HG03095 (cell line): ENCODE measurements at regions not wholly inside any gene's neighbourhood (a gene's known extent, or its start where the extent isn't known, plus 50 kb on each side); places are given as distances from the start of the nearest gene placed in this dataset.

Experiments
- ATAC-seq: cut with Tn5 transposase; IDR thresholded peaks from one replicate; pipeline ENCODE4 v1.9.1; 2021; ENCODE audit warnings: moderate library complexity; ENCODE audit not compliant: unreplicated experiment

DNA sequence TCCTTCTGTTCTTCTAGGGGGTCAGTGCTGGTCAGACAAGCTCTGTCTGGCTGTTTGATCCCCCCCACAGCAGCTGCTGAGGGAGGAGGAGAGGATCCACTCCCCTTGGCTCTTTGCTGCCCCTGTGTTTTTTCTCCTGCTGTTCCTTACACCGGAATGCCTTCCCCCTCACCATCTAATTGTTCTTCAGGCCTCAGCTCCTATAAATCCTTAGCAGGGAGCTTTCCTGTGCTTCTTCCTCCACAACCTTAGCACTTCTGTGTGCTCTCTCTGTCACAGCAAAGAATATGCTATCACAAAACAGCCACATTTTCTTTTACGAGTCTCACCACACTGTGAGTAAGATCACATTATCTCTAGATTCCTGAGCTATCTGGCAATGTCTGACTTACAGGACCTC, 196.6 kb downstream of the OTOR start:
- no peak for ATAC-seq

DNA sequence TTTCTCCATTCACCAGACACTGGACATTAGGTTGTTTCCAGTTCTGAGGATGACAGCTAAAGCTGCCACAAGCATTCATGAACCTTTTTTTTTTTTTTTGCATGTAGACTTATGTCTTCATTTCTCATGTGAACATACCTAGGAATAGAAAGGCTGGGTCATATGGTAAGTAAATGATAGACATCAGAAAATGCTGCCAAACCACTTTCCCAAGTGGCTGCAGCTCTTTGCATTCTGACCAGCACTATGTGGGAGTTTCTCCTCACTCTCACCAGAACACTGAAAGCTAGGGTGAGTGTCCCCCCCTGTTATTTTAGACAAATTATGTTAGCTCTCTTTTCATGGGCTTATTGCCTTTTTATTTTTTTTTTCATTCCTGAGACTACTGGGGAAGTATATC, 197.5 kb downstream of the OTOR start:
- ATAC-seq: no peak

DNA sequence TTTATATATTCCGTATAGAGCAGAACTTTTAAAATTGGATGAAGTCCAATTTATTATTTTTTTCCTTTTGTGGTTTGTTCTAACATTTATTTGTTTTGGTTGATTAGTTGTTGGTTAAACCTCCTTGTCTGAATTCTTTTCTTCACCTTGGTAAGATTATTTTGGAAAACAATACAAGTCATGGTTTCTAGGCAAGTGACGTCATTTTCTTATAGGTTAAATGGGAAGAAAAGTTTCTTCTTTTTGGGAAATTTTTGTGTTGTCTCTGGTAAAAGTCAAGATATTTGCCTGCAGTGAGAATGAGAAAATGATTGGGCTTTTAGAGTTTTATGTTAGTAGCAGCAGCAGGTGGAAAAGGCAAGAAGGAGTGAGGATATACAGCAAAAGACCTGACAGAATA, 197.9 kb downstream of the OTOR start:
- no peak for ATAC-seq

DNA sequence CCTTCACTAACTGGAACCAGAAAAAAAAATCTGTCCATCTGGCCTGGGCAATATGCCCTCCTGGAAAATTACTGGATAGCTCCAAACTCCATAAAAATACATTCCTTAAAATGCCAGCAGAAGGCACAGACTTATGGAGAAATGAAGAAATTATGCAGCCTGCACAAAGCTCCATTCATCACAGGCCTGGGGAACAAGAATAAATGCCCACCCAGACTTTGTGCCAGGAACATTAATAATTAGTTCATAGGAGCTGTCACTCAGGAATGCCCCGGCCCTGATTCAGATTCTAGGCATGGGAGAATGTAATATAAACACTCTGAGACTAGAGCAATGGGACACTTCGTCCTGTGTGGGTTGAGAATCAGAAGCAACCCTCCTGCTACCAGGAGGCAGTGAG, 199.3 kb downstream of the OTOR start:
- no peak for ATAC-seq

DNA sequence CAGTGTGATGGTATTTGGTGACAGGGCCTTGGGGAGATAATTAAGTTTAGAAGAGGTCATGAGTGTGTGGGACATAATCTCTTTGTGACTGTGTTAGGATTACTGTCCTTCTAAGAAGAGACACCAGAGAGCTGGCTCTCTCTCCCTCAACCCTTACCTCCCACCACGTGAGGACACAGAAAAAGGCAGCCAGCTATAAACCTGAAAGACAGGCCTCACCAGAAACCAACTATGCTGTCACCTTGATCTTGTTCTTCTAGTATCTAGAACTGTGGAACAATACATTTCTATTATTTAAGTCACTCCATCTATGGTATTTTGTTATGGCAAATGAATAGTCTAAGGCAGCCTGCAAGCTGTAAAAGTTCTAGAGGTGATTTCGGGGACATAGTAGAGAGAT, 203.7 kb downstream of the OTOR start:
- ATAC-seq: no peak

DNA sequence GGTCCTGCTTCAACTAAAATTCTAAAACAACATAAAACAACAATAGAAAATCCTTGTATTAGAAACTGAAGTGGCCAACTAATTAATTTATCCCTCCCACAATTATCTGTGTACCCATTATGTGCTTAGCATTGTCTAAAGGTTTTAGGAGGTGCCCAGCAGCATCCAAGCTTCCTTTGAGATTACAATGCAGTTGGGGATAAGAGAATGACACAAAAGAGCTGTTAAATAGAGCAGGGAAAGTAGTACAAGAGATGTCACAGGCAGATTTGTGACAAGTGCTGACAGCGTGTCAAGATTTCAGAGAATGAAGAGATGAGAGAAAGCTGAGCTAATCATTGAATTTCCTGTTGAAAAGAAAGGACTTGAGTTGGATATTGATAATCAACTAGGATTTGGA, 204.8 kb downstream of the OTOR start:
- ATAC-seq: no peak

DNA sequence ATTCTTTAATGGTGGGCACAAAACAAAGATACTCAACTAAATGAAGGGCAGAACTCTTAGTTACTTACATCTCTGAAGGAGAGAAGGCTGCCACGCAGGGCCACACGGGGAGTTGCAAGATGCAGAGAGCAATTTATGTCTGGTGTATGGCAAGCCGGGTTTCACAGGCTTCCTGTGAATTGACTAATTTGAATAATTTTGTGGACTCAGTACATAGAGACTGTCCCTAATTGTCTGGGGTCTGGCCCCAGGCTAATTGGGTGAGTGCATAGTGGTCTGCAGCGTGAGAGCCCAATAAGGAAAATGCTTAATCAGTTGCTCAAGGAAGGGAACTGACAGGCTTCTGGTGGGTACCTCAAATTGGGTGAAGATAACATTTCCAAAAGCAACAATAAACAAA, 205.7 kb downstream of the OTOR start:
- ATAC-seq: no peak

DNA sequence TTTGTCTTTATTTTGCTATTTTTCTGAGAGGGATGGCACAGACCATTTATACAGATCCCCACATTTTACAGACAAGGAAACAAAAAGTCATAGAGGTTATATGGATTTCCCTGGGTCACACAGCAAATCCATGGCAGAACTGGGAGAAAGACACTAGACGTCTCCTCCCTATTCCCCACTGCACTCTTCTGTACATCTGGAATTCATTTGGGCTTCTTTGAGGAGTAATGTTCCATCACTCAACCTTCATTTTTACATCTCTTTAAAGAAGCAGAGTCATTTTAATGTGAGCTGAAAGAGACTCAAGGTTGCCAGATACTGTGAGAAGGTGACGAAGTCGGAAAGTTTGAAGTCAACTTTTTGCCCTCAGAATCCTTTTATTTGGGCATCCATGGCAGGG, 207.3 kb downstream of the OTOR start:
- no peak for ATAC-seq

DNA sequence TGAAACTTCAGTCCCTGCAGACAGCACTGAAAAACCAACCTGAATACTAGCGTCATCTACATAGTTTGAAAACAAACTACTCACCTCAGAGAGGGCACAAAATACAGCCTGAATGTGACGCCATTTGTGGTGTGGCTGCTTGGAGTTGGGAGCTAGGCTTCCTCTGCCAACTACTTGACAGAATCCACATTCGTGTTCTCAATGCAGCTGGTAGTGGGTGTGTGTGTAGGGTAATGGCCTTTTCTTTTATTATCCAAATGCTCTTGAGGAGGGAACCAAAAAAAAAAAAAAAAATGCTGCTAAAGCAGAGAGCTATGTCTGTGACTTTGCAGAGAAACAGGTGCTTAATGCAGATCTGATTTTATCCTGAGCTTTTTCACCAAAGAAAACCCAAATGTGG, 207.8 kb downstream of the OTOR start:
- no peak for ATAC-seq

DNA sequence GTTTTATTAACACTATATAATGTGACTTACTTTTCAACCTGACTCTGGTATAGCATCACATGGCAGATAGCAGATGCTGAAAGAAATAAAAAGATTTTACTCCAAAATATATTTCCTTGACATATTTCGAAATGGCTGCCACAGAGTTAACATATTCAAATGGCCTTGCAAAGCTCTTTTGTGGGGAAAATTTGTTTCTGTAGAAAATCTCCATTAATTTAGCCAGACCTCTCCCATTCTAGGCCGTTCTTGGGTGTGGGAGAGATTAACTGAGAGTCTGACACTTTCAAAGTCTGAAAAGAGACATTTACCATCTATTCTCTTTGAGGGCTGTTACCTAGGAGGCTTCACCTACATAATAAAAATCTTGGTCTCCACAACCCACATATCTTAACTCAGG, 217.2 kb downstream of the OTOR start:
- no peak for ATAC-seq

DNA sequence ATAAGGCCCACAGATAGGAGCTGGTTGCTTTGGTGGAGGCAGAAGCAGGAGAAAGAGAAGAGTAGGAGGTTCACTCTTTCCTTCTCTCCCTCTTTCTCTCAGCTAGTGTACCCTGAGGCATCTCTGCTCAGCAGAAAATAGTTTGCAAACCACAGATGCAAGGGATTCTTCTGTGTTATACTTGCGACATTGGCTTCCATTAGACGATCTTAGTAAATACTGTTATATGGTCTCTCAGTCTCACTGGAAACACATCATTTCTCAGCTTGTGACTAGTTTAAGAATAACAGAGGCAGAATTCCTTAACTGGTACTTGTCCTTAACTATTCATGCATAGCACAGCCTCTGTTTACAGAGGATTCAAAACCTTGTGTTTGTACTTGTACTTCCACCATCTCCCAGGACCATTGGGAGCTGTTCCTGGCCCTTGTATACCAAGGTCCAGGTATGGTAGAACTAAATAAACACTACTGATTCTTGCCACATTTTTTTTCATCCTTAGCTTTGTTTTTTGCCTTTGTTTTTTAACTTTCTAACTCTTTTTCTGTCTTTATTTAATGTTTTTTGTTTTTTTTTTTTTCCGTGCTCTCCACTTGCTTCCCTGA, 218.2 kb downstream of the OTOR start:
- no peak for ATAC-seq

DNA sequence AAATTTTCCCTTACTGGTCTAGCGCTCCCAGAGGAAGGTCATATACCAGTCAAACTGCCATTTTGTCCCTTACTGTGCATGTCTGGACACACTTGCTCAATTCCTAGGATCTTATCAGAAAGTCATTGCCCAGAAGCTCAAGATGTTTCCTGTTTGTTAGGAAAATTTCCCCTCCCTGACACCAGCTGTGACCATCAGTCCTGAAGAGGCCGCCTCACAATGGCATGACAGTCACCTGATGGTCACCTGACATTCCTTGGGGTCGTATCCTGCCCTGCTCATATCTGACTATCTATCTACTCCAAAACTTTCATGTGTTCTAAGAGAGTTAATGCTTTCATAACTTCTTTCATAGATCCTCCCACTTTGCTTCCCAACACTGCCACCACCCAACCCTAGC, 219.9 kb downstream of the OTOR start:
- ATAC-seq: no peak

DNA sequence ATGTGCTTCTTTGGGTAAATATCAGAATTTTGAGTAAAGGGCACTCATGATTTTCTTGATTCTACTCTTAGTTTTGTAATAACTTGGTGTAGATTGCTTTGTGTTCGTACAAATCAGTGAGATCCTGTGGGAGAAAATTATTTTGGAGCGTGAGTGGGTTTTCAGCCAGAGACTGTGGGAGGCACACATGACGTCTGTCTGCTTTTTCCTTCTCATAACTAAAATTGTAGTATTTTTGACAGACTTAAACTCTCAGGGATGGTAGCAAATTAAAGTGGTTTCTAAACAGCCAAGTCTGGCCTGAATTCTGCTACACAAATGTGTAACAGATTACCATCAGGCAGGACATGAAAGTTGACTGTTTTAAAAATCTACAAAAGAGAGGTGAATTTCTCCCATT, 222.6 kb downstream of the OTOR start:
- no peak for ATAC-seq

DNA sequence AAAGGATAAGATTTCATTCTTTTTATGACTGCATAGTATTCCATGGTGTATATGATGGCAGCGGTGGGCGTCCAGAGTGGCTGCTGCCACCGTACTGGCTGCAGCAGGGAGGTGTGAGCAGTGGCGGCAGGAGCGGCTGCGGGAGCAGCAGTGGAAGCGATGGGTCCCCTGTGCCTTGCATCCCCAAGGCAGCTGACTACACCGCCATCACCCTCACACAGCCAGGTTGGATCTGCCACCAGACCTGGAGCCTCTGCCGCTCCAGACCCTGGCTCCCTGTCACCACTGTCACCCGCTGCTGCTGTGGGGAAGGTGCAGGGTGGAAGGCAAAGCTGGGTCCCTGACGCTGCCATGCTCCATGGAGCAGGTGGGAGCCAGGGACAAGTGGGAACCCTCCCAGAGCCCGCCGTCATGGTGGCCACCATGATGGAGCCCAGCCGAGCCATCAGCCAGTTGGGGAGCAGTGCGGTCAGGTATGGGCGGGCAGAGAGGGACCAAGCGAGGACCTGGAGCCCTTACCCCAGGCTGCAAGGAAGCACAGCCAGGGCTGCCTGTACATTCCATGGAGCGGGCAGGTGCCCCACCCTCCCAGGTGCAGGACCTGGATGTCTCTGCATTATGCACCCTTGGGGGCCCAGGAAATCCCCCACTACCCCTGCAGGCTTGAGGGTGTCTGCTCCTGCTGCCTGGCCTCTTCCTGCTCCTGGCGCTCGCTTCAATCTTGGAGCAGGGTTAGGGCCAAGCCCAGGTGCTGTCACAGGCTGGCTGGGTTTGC, 226.1 kb downstream of the OTOR start:
- no peak for ATAC-seq

DNA sequence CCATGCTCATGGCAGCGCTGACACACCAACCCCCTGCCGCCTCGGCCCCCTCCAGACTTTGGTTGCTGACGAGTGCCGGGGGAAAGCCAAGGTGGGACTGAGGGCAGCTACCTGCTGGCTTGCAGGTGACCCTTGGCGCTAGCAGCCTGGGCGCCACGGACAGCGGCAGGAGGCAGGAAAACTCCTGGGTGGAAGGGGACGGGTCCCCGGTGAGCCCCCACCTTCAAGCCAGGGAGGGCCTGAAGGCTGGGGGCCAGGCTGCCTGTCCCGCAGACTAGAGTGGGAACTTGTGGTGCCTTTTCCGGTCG, 226.7 kb downstream of the OTOR start:
- no peak for ATAC-seq

DNA sequence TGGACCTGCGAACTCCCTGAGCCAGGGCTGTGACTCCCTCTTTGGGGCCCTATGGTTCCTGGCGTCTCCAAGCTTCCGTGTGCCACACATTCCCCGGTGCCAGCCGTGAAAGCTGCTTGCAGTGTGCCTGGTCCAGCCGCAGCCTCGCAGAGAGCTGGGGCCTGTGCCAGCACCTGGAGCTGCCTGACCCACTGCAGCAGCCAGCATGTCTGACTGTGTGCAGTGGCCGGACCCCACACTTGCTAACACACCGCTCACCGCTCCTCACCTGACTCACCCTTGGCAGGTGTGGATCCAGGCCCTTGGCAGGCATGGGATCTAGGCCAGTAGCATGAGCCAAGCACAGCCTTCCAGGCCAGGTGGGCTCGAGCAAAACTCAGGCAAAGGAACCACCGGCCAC, 227.5 kb downstream of the OTOR start:
- ATAC-seq: no peak

DNA sequence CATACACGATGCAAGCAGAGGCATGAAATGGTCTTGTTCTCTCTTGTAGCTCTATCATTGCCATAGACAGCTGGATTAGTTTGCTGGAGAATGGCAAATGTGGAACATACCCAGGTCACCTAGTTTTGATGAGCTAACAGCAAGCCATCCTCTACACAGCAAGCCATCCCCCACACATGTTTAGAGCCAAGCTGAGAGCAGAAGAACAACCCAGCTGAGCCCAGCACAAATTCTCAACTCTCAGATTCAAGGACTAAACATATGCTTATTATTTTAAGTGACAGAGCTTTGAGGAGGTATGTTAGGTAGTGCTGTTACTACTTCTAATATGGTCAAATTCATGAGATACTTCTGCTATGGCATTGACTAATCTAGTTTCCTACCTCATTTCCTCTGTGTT, 230.3 kb downstream of the OTOR start:
- no peak for ATAC-seq

DNA sequence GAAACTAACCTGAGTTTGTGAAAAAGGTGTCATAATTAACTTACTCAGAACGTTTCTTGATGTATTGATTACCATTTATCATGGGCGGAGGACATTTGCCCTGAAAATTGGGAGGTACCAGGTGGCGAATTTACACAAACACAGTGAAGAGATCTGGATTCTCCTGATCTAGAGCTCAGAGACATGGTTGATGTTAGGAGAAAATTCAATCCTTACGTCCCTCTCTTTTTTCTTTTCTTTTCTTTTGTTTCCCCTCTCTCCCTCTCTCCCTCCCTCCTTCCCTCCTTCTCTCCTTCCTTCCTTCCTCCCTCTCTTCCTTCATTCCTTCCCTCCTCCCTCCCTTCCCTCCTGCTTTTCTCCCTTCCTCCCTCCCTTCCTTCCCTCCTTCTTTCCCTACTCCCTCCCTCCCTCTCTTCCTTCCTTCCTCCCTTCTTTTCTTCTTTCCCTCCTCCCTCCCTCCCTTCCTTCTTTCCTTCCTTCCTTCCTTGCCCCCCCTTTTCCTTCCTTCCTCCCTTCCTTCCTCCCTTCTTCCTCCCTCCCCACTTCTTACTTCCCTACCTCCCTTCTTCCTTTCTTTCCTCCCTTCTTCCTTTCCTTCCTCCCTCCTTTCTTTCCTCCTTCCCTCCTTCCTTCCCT, 234.1 kb downstream of the OTOR start:
- no peak for ATAC-seq

DNA sequence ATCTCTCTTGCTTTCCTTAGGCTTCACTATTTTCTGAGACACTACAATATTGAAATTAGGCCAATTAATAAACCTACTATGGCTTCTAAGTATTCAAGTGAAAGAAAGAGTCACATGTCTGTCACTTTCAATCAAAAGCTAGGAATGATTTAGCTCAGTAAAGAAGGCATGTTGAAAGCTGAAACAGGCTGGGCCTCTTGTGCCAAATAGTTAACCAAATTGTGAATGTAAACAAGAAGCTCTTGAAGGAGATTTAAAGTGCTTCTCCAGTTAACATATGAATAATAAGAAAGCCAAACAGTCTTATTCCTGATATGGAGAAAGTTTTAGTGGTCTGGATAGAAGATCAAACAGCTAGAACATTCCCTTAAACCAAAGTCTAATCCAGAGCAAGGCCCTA, 236.3 kb downstream of the OTOR start:
- ATAC-seq: no peak

DNA sequence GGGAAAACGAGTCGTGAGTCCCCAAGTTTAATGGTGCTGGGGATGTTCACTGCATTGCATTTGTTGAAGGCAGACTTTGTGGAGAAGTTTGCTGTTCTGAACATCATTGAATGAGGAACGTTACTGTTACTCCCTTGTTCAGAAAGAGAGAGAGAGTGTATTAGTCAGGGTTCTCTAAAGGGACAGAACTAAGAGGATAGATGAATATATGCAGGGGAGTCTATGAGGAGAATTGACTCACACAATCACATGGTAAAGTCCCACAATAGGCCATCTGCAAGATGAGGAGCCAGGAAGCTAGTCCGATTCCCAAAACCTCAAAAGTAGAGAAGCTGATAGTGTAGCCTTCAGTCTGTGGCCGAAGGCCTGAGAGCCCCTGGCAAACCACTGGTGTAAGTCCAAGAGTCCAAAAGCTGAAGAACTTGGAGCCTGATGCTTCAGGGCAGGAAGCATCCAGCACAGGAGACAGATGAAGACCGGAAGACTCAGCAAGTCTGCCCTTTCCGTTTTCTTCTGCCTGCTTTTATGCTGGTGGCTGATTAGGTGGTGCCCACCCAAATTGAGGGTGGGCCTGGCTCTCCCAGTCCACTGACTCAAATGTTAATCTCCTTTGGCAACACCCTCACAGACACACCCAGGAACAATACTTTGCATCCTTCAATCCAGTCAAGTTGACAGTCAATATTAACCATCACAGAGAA, 223.5 kb upstream of the PCSK2 start:
- ATAC-seq: no peak

DNA sequence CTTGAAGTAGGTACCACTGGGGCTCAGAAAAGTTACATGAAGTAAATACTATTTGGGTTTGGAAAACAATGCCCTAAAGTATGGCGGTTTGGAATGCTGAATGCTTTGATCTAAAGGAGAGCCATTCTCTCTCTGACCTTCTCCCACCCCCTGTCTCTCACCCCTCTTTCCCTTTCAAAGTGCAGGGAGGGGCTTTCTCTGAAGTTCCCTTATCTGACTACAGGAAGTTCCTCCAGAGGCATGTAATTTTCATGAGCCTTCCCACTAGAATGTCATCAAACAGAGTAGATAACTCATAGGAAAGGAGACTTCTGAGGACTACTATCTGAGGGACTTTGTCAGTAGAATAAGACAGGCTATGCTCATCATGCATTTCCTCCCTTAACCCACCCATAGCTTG, 216.7 kb upstream of the PCSK2 start:
- ATAC-seq: no peak

DNA sequence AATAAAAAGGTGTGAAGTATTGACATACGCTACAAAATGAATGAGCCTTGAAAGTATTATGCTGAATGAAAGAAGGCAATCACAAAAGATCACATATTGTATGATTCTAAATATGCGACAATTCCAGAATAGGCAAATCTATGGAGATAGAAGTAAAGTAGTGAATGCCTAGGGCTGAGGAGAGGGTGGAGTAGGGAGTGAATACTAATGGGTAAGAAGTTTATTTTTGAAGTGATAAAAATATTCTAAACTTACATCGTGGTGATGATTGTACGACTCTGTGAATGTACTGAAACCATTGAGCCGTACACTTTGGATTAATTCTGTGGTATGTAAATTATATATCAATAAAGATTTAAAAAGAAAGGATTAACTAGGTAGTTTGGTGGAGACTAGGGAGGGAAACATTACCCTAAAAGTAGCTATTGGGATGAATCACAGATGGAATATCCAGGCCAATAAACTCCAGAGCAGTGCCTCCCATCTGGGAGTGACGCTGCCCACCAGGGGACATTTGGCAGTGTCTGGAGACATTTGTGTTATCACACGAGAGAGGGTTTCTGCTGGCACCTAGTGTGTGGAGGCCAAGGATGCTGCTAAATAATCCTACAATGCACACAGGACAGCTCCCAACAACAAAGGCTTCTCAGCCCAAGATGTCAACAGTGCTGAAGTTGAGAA, 214.2 kb upstream of the PCSK2 start:
- ATAC-seq: no peak
